ENCODE measurements at regions not wholly inside any gene's neighbourhood (a gene's known extent, or its start where the extent isn't known, plus 50 kb on each side); places are given as distances from the start of the nearest gene placed in this dataset.

DNA sequence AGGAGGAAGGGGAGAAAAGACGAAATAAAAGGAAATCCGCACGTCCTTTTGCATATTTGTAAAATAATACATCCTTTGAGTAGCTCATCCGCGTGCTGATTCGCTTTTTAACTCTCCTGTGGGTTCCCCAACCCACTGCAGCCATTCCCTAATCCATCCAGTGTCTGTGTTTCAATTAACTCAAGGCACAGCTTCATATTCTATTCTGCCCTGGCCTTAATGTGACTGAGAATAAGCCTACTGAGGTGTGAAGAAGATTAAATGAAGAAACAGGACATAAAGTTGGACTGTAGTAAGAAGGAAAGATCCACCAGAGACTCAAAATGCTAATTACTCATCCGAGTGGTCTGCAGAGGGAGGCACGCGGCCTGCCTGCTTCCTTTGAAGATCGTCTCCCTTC, 161.4 kb upstream of the SH3BP4 start:
- TF ChIP-seq POLR2AphosphoS5 (IDR thresholded peaks at IDR 0.05; ENCODE audit: borderline replicate concordance, low read depth, low read length) (no peak), EZH2 (IDR thresholded peaks at IDR 0.05) (no peak)
